Islet precursor cell (in vitro differentiated cells): ENCODE measurements at regions not wholly inside any gene's neighbourhood (a gene's known extent, or its start where the extent isn't known, plus 50 kb on each side); places are given as distances from the start of the nearest gene placed in this dataset.
"Not testable (repeated sequence)": the region's sequence is repeated elsewhere in the genome, so short reads cannot be mapped to it uniquely, and the experiment has no call there.

Experiments used
- DNase-seq: peaks from one replicate; pipeline ENCODE4 v3.0.0-alpha.2; 2018

DNA sequence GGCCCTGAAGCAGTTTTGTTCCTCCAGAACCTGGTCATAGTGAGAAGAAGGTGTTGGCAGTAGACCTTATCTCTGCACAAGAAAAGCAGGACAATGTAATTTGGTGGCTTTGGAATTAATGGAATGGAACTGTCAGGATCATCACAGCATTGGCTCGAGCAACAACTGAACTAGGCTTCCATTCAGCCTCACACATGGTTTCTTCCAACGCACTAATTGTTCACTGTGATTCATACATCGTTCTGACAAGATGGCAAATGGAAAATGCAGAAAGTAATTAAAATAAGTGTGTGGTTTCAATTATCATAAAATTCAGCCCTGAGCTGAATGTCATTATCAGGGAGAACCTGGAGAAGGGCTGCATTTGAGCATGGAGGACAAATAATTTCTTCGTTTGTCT, 80.6 kb downstream of the MFSD1 start:
- no peak for DNase-seq

DNA sequence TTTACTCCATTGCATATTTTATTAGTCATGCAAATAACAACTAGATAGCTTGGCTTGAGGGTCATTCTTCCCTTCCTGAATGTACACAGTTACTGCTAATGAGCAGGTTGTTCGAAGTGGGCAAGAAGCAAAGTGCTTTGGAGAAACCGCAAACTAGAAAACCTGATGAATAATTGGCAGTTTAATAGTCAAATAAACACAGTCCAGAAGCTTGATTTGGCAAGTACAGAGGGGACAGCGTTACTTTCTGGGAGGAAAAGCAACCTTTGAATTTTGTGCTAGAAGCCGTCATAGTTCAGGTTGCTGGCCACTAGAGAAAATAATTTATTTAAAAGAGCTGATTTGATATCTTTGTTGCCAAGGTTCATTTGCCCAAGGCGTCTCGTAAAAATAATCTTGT, 94.9 kb downstream of the MFSD1 start:
- DNase-seq, result no peak

- no peak for DNase-seq
These were observed 104.9 kb downstream of the MFSD1 start for GRCh38 chr3:158906749-158907148.

GRCh38 chr3:158908187-158908734, 106.4 kb downstream of the MFSD1 start:
- DNase-seq, result no peak

- no peak for DNase-seq
These were observed 108.0 kb downstream of the MFSD1 start for GRCh38 chr3:158909870-158910269.

DNA sequence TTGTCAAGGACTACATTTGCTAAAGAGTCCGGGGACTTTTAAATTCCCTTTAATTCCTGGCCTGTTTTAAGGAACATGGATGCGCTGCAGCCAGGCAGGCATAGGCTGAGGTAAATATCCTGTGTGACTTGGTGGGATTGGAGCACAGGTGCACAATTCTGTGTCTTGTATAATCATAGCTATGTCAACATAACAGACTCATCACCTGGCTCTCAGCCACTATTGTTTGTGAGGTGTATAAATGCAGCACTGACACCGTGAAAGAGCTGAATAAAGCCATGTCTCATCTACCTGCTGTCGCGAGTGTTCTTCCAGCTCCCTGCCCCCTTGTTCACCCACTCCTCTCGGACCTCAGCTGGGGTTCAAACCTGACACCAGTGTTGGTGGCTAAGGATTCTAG, 109.7 kb downstream of the MFSD1 start:
- no peak for DNase-seq

DNA sequence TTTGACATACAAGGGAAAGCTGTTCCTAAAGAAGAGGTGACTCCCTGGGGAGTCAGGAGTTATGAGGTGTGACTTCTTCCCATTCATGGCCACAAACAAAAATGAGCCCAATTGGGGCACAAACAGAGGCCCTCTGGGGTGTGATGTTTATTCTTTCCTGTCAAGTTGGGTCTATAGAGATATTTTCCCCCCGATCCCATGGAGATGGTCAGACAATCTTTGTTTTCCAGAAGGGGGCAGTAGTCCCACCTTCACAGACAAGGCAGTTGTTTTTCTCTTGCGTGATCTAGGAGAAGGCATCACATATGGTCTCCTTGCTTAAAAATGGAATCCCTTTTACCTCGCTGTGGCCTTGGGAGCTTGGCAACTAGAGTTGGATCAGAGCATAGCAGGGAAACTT, 110.3 kb downstream of the MFSD1 start:
- no peak for DNase-seq

DNA sequence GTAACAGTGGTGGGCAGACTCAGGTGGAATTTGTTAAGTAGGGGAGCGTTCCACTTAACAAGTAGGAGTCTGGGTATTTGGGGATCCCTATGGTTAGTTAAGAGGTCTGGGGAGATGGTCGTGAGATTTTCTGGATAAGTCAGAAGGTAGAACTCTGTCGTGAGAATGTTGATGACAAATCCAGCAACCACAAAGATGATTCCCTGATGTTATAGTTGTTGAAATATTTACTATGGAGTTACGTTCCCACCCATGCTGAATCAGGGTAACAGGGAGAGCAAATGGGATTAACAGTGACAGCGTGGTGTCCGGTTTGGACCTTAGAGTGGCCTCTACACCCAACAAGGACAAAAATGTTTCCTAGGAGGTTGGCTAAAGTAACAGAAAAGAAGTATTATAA, 110.8 kb downstream of the MFSD1 start:
- no peak for DNase-seq

DNA sequence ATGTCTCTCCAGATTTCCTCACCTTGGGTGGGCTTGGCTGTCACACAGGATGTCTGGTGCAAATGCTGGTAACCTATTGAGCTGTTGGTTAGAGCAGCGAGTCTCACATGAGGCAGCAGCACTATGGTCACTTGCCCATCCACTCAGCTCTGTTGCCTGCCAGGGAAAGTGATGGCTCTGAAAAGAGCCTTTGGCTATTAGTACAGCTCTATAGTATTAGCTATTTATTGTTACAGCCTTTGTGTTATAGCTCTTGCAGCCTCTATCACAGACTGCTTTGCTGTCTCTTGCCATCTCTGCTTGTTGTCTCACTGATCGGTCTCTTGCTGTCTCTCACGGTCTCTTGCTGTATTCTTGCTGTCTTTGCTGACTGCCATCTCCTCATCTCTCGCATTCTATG, 114.3 kb downstream of the MFSD1 start:
- no peak for DNase-seq

GRCh38 chr3:158918008-158918407, 116.2 kb downstream of the MFSD1 start:
- DNase-seq, result peak; percentile 81

DNA sequence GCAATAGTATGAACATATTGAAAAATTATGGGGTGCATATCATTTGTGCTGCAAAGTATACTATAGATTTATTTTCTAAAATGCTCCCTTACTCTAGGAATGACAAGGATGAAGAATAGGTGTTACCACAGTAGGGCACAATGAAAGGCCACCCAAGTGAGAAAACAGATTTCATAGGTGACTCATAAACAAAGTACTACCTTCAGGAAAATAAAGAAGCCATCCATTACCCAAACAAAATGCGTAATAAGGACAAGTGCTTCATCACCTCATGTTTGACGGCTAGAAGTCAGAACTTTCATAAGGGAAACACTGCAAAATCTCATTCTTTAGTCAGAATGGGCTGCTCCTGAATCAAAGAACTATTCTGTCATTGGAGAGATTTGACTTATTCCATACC, 116.6 kb downstream of the MFSD1 start:
- no peak for DNase-seq

DNA sequence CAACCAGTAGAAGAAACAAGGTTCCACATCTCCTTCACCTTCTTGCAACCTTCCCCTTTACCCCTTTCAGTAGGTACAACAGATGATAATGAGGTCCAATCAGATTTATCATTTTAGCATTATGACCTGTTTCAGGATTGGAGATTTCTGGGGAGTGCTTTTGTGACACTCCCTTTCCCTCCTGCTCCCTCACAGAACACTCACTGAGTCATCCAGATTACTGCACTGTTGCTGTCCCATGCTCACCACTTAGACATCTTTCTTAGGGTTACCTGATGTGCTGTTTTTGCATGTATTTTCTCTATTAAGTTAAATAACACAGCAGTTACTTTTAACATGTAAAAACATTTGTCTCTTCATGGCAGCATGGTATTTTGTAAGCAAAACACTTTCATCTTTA, 118.5 kb downstream of the MFSD1 start:
- no peak for DNase-seq

DNA sequence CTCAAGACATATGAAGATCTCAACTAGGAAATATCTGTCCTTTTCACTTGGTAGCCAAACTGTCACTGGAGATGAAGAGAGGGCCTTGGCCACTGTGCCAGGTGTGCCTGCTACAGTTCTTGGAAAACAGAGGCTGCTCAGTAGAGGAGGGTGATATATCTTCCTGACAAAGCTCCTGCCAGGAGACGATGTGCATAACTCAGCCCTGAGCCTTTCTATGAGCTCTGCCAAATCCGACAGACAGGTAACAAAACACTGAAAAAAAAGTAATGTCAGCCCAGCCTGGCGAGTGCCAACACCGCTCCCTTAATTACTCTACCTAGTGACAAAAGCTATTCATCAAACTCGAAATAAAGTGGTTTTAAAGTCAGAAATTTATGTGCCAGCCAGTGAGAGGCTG, 123.2 kb downstream of the MFSD1 start:
- DNase-seq, result no peak

DNA sequence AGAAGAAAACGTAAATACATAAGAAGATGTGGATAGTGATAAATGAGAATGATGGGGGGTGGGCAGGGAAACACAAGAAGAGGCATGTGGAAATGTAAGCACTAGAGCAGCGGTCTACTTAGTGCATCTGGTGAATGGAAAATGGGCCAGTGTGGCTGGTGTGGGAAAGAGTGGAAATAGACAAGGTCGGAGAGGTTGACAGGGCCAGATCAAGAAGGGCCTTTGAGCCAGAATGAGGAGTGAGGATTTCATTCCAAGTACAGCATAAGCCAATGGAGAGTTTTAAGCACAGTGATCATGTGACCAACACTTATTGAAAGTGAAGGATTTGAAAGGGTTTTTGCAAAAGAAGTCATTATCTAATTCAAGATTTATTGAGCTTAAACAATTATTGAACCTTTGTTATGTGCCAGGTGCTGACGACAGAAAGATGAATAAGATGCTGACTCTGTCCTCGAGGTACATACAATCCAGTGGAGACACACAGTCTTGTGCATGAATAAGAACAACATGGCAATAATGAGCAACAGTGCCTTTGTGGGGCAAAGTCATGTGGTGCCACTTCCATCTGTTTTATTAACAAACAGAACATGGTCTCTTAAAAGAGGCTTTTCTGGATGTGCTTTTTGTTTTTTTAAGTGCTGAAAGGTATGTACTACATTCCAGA, 124.1 kb downstream of the MFSD1 start:
- DNase-seq, result no peak

DNA sequence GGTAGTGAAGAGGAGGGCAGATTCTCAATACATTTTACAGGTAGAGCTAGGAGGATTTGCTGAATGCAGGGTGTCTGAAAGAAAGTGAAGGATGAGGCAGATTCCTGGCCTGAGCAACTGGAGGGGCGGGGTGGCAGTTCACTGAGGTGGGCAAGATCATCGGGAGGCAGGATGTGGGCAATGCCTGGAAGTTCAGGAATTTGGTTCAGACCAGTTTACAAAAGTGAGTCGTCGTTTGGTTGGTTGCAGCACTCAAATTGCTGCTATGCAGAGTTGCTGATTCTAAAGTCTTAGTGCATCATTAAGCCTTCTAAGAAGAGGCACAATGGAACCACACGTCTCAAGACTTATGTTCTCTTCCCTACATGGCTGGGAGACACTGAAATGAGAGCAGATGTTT, 134.0 kb downstream of the MFSD1 start:
- DNase-seq, result peak; percentile 82

DNA sequence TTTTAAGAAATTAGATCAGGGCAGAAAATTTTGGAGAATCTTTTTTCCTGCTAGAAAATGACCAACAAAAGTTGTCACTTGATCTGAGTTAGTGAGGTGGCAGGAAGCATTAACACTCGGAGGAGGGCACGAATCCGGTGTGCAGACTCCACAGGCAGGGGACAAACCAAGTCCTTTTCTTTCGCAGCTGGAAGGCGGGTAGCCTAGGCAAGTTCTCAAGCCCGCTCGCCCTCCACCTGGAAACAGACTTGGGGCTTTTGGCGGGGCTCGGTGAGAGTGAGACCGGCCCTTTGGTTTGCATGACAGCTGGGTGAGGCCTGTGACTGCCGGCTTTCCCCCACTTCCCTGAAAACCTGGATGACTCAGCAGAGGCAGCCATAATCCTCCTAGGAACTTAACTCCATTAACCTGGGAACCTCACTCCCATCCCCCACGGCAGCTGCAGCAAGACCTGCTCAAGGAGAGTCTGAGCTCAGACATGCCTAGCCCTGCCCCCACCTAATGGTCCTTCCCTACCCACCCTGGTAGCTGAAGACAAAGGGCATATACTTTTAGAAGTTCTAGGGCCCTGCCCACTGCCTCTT, 134.8 kb downstream of the MFSD1 start:
- peak; percentile 81 for DNase-seq

GRCh38 chr3:158950178-158950901, 148.5 kb downstream of the MFSD1 start:
- DNase-seq, result no peak

DNA sequence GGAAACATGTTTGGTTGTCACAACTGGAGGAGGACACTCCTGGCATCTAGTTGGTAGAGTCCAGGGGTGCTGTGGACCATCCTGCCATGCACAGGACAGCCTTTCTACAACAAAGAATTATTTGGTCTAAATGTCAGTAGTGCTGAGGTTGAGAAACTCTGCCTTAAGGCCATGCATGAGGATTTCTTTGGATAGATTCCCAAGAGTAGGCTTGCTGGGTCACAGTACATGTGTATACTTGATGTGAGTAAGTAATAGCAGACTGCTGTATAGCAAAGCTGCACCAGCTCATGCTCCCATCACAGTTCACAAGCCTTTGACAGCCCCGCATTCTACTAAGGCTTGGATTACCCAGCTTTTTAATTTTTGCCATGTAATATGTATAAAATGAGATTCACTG, 151.3 kb downstream of the MFSD1 start:
- no peak for DNase-seq

DNA sequence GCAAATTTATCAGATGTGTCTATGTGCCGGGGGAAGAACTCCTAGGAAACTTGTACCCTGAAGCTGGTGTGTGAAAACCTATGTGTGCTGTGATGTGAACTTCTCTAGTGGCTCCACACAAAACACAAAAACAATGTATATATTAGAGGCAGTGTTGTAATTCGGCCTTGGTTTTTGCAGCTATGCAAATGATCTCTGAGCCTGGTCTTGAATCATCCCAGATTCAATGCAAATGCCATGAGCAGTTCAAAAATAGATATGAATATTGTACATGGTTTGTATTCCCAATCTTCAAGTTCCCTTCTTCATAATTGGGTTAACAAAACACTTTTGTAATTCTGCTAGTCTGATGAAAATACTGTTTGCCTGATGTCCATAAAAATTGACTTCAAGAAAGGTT, 152.6 kb downstream of the MFSD1 start:
- no peak for DNase-seq

DNA sequence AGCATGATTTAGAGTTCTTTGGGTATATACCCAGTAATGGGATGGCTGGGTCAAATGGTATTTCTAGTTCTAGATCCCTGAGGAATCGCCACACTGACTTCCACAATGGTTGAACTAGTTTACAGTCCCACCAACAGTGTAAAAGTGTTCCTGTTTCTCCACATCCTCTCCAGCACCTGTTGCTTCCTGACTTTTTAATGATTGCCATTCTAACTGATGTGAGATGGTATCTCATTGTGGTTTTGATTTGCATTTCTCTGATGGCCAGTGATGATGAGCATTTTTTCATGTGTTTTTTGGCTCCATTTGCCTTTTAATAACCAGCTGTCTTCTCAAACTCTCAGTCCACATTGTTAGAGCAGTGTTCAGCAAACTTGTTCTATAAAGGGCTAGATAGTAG, 155.9 kb downstream of the MFSD1 start:
- DNase-seq, result not testable (repeated sequence)

- no peak for DNase-seq
These were observed 157.0 kb downstream of the MFSD1 start for GRCh38 chr3:158958873-158959272.

GRCh38 chr3:158961471-158961870, 159.6 kb downstream of the MFSD1 start:
- no peak for DNase-seq

DNA sequence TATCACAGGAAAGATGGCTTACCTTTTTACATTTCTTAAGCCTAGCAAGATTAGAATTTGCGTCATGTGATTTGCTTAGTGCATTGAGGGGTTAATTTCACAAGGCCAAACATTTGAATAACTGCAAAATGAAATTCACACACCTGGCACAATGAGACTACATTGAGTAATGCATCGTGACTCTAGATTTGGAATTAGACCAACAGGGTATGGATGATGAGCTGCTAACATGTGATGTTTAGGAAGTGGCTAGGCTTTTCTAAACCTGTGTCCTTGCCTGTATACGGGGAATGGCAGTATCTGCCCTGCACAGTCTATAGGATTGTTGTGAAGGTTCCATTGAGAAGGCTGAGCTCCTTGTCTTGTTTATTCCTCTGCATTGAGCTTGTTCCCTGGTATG, 160.1 kb downstream of the MFSD1 start:
- no peak for DNase-seq

DNA sequence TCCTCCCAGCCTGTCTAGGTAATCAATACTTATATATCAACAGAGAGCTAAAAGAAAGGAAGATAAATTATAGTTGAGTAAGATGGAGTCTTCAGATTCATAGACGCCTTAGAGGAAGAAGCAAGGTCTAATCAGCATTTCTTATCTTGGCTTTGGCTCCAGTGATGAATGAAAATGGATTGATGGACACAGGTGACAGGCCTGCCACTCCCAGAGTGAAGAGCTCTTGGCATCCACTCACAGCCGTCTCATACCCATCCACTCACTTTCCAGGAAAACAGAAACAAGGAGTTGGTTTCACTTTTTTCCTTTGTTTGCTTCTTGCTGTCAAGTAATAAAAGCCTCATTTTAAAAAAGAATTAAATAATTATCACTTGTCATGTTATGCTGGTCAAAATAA, 168.2 kb downstream of the MFSD1 start:
- no peak for DNase-seq
